ENCODE measurements at regions not wholly inside any gene's neighbourhood (a gene's known extent, or its start where the extent isn't known, plus 50 kb on each side); places are given as distances from the start of the nearest gene placed in this dataset.

DNA sequence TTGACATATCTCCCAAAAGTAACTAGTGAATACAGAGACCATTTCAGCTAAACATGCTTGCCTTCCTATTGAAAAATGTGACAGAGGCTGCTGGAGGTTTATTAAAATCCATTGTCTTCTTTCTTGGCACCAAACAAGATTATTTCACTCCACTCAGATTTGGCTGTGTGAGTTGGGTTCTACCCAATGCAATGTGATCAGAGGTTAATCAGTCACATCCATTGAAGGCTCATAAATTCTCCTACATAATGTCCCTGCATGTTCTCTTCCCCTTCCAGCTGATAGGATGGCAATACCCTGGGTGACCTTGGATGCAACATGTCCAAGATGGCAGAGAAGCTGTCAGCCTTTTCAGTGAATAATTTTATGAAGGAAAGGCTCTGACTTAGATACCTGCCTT lies 54.5 kb downstream of the TKTL2 start:
- ATAC-seq (replicated peaks in 1 of 4) (no peak), DNase-seq (no peak)
- ChIA-PET CTCF (interaction anchor here in 1 of 2 donors (0.6 kb wide), 1 partner anchor 41 kb away, joined by 7 read pairs; no protein-coding TSS in a partner anchor), POLR2A (no interaction called here)
- Histone ChIP-seq H3K4me3 (ENCODE audit: control insufficient read depth in 1 of 2, extremely low read depth in 1 of 2, low read length in 1 of 2) (no peak overlapping the region), H3K27me3 (replicated peaks in 1 of 2; ENCODE audit: control insufficient read depth in 2 of 2, extremely low read depth in 1 of 2, insufficient read depth in 2 of 2, low read length in 1 of 2) (peaks cover 0 to 3% of the 10 kb centered on the region in 2 experiments), H3K36me3 (ENCODE audit: control insufficient read depth in 2 of 2, extremely low read depth in 1 of 2, insufficient read depth in 1 of 2, low read length in 1 of 2) (no peaks in the 10 kb centered on the region), H3K27ac (ENCODE audit: low read length) (no peak overlapping the region), H3K9me3 (no peaks in the 10 kb centered on the region), H3K4me1 (ENCODE audit: control insufficient read depth in 1 of 2, extremely low read depth in 1 of 2, insufficient read depth in 2 of 2, low read length in 2 of 2) (no peaks in the 10 kb centered on the region)
- no peaks in the 10 kb centered on the region for H3K4me1 Mint-ChIP-seq
- H3K27me3 Mint-ChIP-seq = peaks cover 5 to 13% of the 10 kb centered on the region in 2 donors
- H3K9me3 Mint-ChIP-seq = peaks cover 0 to 1% (median 0%) of the 10 kb centered on the region in 3 donors
- no peaks in the 10 kb centered on the region for H3K36me3 Mint-ChIP-seq
- H3K4me3 Mint-ChIP-seq = no peak overlapping the region
- H3K27ac Mint-ChIP-seq = no peak overlapping the region

DNA sequence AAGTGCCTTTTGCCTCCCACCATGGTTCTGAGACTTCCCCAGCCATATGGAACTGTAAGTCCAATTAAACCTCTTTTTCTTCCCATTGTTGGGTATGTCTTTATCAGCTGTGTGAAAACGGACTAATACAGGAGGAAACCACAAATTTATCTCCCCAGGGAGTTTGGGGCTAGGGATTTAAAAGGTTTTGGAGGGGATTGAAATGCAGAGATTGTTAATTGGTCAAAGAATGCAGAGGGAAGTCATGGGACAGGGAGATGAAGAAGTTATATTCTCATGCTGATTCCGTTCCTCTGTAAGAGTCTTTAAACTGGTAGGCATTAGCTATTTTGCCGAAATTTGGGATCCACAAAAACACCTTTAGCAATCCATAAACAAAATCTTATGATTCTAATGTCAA lies 57.9 kb downstream of the TKTL2 start:
- Mint-ChIP-seq H3K4me1 (no peaks in the 10 kb centered on the region), H3K4me3 (no peak overlapping the region), H3K27ac (no peak overlapping the region), H3K27me3 (peaks cover 7 to 9% of the 10 kb centered on the region in 2 donors), H3K9me3 (peaks cover 0 to 6% (median 4%) of the 10 kb centered on the region in 3 donors), H3K36me3 (no peaks in the 10 kb centered on the region)
- no peaks in the 10 kb centered on the region for H3K9me3 ChIP-seq
- ChIA-PET CTCF (no interaction called here), POLR2A (interaction anchor here in 1 of 2 donors (0.6 kb wide), 1 partner anchor 64 kb away, joined by 4 read pairs; no protein-coding TSS in a partner anchor)
- WGBS (ENCODE audit: insufficient coverage) = no CpG with 5 or more reads among the region's 3 CpGs
- H3K27ac ChIP-seq (ENCODE audit: low read length) = no peak overlapping the region
- no peak overlapping the region for H3K4me3 ChIP-seq (ENCODE audit: control insufficient read depth in 1 of 2, extremely low read depth in 1 of 2, low read length in 1 of 2)
- DNase-seq (no peak), ATAC-seq (replicated peaks in 1 of 4) (no peak)
- H3K36me3 ChIP-seq (ENCODE audit: control insufficient read depth in 2 of 2, extremely low read depth in 1 of 2, insufficient read depth in 1 of 2, low read length in 1 of 2) = no peaks in the 10 kb centered on the region
- peaks cover 0 to 3% of the 10 kb centered on the region in 2 experiments for H3K27me3 ChIP-seq (replicated peaks in 1 of 2; ENCODE audit: control insufficient read depth in 2 of 2, extremely low read depth in 1 of 2, insufficient read depth in 2 of 2, low read length in 1 of 2)
- no peaks in the 10 kb centered on the region for H3K4me1 ChIP-seq (ENCODE audit: control insufficient read depth in 1 of 2, extremely low read depth in 1 of 2, insufficient read depth in 2 of 2, low read length in 2 of 2)

- Histone ChIP-seq H3K4me1 (ENCODE audit: control insufficient read depth in 1 of 2, extremely low read depth in 1 of 2, insufficient read depth in 2 of 2, low read length in 2 of 2) (no peaks in the 10 kb centered on the region), H3K27me3 (replicated peaks in 1 of 2; ENCODE audit: control insufficient read depth in 2 of 2, extremely low read depth in 1 of 2, insufficient read depth in 2 of 2, low read length in 1 of 2) (peaks cover 0 to 3% of the 10 kb centered on the region in 2 experiments), H3K36me3 (ENCODE audit: control insufficient read depth in 2 of 2, extremely low read depth in 1 of 2, insufficient read depth in 1 of 2, low read length in 1 of 2) (no peaks in the 10 kb centered on the region), H3K4me3 (ENCODE audit: control insufficient read depth in 1 of 2, extremely low read depth in 1 of 2, low read length in 1 of 2) (no peak overlapping the region), H3K9me3 (no peaks in the 10 kb centered on the region), H3K27ac (ENCODE audit: low read length) (no peak overlapping the region)
- H3K9me3 Mint-ChIP-seq = peaks cover 0 to 6% (median 4%) of the 10 kb centered on the region in 3 donors
- ATAC-seq (replicated peaks in 1 of 4) (no peak), DNase-seq (no peak)
- ChIA-PET POLR2A (no interaction called here), CTCF (interaction anchor here in 1 of 2 donors (0.6 kb wide), 1 partner anchor 40 kb away, joined by 3 read pairs; no protein-coding TSS in a partner anchor)
- no peaks in the 10 kb centered on the region for H3K4me1 Mint-ChIP-seq
- no peak overlapping the region for H3K4me3 Mint-ChIP-seq
- H3K27me3 Mint-ChIP-seq = peaks cover 9% of the 10 kb centered on the region in 2 donors
- WGBS (ENCODE audit: insufficient coverage) = 86% methylated on average over 2 of the region's 3 CpGs
- no peaks in the 10 kb centered on the region for H3K36me3 Mint-ChIP-seq
- H3K27ac Mint-ChIP-seq = no peak overlapping the region
Observed at GRCh38 chr4:163414275-163414674, 59.3 kb downstream of the TKTL2 start.

- no peaks in the 10 kb centered on the region for H3K4me1 ChIP-seq (ENCODE audit: control insufficient read depth in 1 of 2, extremely low read depth in 1 of 2, insufficient read depth in 2 of 2, low read length in 2 of 2)
- WGBS (ENCODE audit: insufficient coverage) = 10% methylated on average over 2 of the region's 5 CpGs
- no peaks in the 10 kb centered on the region for H3K9me3 Mint-ChIP-seq
- no peak overlapping the region for H3K27ac ChIP-seq (ENCODE audit: low read length)
- no peaks in the 10 kb centered on the region for H3K36me3 Mint-ChIP-seq
- peaks cover 0 to 2% of the 10 kb centered on the region in 2 experiments for H3K27me3 ChIP-seq (replicated peaks in 1 of 2; ENCODE audit: control insufficient read depth in 2 of 2, extremely low read depth in 1 of 2, insufficient read depth in 2 of 2, low read length in 1 of 2)
- POLR2A ChIA-PET = no interaction called here
- no peaks in the 10 kb centered on the region for H3K4me1 Mint-ChIP-seq
- no peak overlapping the region for H3K4me3 Mint-ChIP-seq
- DNase-seq (no peak), ATAC-seq (replicated peaks in 1 of 4) (no peak)
- peaks cover 4 to 8% of the 10 kb centered on the region in 2 donors for H3K27me3 Mint-ChIP-seq
- no peaks in the 10 kb centered on the region for H3K9me3 ChIP-seq
- no peaks in the 10 kb centered on the region for H3K36me3 ChIP-seq (ENCODE audit: control insufficient read depth in 2 of 2, extremely low read depth in 1 of 2, insufficient read depth in 1 of 2, low read length in 1 of 2)
- H3K27ac Mint-ChIP-seq = no peak overlapping the region
- no peak overlapping the region for H3K4me3 ChIP-seq (ENCODE audit: control insufficient read depth in 1 of 2, extremely low read depth in 1 of 2, low read length in 1 of 2)
- CTCF ChIA-PET = no interaction called here
Observed at GRCh38 chr4:163404580-163404979, 60.9 kb downstream of the NPY5R start.

DNA sequence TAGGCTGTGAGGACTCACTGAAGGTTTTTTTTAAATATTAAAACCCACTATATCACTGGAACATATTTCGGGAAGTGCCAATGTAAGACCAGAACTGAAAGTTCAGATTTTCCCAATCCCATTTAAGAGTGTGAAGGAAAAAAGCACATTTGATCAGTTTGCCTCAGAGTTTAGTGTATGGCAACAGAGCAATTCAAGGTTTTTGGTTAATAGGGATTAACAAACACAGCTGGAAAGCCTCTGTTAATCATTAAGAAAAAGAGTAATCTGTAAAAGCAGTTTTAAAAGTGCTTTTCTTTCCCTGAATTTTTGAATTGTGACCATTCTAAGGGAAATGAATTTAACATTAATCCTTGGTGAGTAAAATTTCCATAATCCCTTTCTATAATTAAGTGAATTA lies 60.4 kb downstream of the NPY5R start:
- H3K4me3 Mint-ChIP-seq = no peak overlapping the region

More for the DNA sequence above, 60.4 kb downstream of the NPY5R start:
- no CpG with 5 or more reads among the region's 1 CpG for WGBS (ENCODE audit: insufficient coverage)
- no peak overlapping the region for H3K27ac ChIP-seq (ENCODE audit: low read length)
- ChIA-PET POLR2A (no interaction called here), CTCF (no interaction called here)
- H3K4me1 Mint-ChIP-seq = no peaks in the 10 kb centered on the region
- peaks cover 0 to 2% of the 10 kb centered on the region in 2 experiments for H3K27me3 ChIP-seq (replicated peaks in 1 of 2; ENCODE audit: control insufficient read depth in 2 of 2, extremely low read depth in 1 of 2, insufficient read depth in 2 of 2, low read length in 1 of 2)
- no peaks in the 10 kb centered on the region for H3K9me3 ChIP-seq
- no peak overlapping the region for H3K4me3 ChIP-seq (ENCODE audit: control insufficient read depth in 1 of 2, extremely low read depth in 1 of 2, low read length in 1 of 2)
- H3K36me3 ChIP-seq (ENCODE audit: control insufficient read depth in 2 of 2, extremely low read depth in 1 of 2, insufficient read depth in 1 of 2, low read length in 1 of 2) = no peaks in the 10 kb centered on the region
- no peaks in the 10 kb centered on the region for H3K36me3 Mint-ChIP-seq
- no peak for ATAC-seq (replicated peaks in 1 of 4)
- H3K4me1 ChIP-seq (ENCODE audit: control insufficient read depth in 1 of 2, extremely low read depth in 1 of 2, insufficient read depth in 2 of 2, low read length in 2 of 2) = no peaks in the 10 kb centered on the region
- H3K27me3 Mint-ChIP-seq = peaks cover 4 to 11% of the 10 kb centered on the region in 2 donors
- no peaks in the 10 kb centered on the region for H3K9me3 Mint-ChIP-seq
- no peak overlapping the region for H3K27ac Mint-ChIP-seq
- DNase-seq = no peak
